Inflammatory macrophage treated with lipopolysaccharide for 4 hours (primary cell): ENCODE measurements at regions not wholly inside any gene's neighbourhood (a gene's known extent, or its start where the extent isn't known, plus 50 kb on each side); places are given as distances from the start of the nearest gene placed in this dataset.
"Not testable (repeated sequence)": the region's sequence is repeated elsewhere in the genome, so short reads cannot be mapped to it uniquely, and the experiment has no call there.

Experiments used
- DNase-seq: peaks from one replicate; pipeline ENCODE4 v3.0.0-alpha.2; 2020

DNA sequence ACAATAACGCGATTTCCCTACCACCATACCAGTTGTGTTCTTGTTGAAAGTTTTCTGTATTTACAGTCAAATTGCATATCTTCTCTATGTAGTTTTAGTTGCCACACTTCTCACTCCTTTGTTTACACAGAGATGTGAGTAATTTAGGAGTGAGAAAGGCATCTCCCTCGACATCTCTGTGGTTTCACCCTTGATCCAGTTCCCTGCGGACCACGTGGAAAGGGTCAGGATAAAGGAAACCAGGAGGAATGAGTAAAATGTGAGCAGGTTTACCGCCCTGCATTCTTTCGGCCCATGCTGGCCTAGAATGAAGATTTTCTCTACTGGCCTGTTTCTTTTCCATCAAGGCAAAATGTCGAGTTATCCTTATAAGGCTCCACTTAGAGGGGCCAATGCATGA is 83.2 kb upstream of the WIPF3 start:
- not testable (repeated sequence) for DNase-seq

GRCh38 chr7:29723599-29723998 is 82.7 kb upstream of the WIPF3 start:
- no peak for DNase-seq

GRCh38 chr7:29729534-29730165 is 76.7 kb upstream of the WIPF3 start:
- DNase-seq, result not testable (repeated sequence)

- no peak for DNase-seq
These were observed 72.0 kb upstream of the WIPF3 start for GRCh38 chr7:29734246-29734731.

- not testable (repeated sequence) for DNase-seq
These were observed 58.6 kb upstream of the WIPF3 start for GRCh38 chr7:29747645-29748245.

- DNase-seq, result peak; percentile 37
These were observed 57.8 kb upstream of the WIPF3 start for GRCh38 chr7:29748286-29749099.

- DNase-seq, result no peak
These were observed 56.5 kb upstream of the WIPF3 start for GRCh38 chr7:29749701-29750321.

GRCh38 chr7:29750373-29750940 is 55.9 kb upstream of the WIPF3 start:
- not testable (repeated sequence) for DNase-seq

GRCh38 chr7:29751012-29751411 is 55.3 kb upstream of the WIPF3 start:
- DNase-seq, result not testable (repeated sequence)

DNA sequence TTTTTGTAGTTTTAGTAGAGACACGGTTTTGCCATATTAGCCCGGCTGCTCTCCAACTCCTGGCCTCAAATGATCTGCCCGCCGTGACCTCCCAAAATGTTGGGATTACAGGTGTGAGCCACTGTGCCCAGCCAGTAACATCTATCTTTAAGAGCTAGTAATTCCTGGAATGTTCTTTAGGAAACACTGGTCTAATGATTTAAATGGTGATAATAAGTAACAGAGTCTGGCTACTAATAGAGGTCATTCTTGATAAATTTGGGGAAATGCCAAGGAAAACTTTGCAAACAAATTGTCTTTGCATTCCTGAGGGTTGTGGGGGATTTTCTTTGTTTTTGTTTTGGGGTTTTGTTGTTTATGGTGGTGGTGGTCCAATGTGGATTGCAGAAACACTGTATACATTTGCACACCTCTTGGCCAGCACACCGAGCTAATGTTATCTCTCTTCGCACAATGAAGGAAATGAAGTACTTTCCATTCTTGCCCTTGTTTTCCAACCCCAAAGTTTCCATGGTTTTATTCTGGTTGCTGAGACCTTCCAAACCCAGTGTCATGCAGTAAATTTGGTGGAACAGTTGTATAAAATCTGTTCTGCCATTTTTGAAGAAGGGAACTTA is 51.3 kb upstream of the WIPF3 start:
- no peak for DNase-seq
